ENCODE measurements at regions not wholly inside any gene's neighbourhood (a gene's known extent, or its start where the extent isn't known, plus 50 kb on each side); places are given as distances from the start of the nearest gene placed in this dataset.

- no peak for DNase-seq
Observed at GRCh38 chr18:77763530-77764145, 514.0 kb downstream of the GALR1 start.

- peak; percentile 77 for DNase-seq
Observed at GRCh38 chr18:77765468-77765867, 515.8 kb downstream of the GALR1 start.

- DNase-seq: no peak
Observed at GRCh38 chr18:77766421-77766820, 516.8 kb downstream of the GALR1 start.

DNA sequence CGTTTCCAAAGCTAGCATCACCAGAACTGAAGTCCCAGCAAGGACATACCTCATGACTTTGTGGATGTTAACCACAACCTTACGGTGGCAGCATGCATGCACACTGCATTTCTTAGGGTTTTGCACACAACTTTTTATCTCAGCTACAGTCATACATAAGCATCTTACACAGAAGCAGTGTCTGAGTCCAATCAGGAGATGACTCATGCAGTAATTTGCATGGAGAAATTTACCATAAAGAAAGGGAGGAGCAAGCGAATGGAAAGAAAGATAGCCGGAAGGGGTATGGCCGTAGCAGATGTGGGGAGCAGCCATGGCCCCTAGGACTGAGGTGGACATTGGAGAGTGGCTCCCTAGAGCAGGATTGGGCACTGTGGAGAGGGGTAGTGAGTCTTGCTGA is 522.5 kb downstream of the GALR1 start:
- no peak for DNase-seq

- no peak for DNase-seq
Observed at GRCh38 chr18:77776104-77776503, 526.5 kb downstream of the GALR1 start.

GRCh38 chr18:77777163-77777562 is 527.5 kb downstream of the GALR1 start:
- no peak for DNase-seq

- DNase-seq: peak; percentile 89
Observed at GRCh38 chr18:77784759-77785379, 535.2 kb downstream of the GALR1 start.

DNA sequence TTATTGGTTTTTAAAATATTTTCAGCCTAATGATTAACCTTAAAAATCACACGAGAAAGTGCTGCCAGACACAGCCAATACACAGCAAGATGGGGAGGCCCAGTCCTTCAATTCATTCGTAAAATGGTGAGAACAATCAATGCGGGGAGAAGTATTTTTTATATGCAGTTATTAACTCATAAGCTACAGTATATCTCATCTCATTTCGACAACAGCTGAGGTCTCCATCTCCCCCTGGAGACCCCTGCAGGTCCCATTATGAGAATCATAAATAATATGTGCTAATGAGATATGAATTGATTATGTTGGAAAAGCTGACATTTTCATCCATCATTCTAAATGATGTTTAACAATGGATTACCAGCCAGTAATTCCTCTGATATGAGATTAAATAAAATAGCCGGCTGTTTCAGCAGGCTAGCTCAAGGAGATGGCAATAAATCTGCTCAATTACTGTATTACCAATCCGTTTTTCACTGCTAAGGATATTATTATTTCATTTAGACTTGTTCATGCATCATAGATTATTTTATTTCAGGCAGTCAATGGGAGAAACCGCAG is 535.8 kb downstream of the GALR1 start:
- no peak for DNase-seq

GRCh38 chr18:77803024-77803423 is 553.4 kb downstream of the GALR1 start:
- no peak for DNase-seq

DNA sequence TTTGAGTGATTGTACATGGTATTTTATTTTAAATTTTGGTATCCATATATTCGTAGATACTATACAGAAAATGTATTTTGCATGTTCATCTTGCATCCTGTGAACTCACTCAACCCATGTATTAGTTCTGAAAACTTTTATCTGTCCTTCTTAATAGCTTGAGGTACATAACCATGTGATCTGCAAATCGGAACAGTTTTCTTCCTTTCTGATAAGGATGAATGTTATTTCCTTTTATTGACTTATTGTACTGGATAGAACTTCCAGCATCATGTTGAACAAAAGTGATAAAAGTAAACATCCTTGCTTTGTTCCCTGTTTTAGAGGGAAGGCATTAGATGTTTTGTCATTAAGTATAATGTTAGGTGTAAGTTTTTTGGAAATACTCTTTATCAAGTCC is 554.7 kb downstream of the GALR1 start:
- no peak for DNase-seq

DNA sequence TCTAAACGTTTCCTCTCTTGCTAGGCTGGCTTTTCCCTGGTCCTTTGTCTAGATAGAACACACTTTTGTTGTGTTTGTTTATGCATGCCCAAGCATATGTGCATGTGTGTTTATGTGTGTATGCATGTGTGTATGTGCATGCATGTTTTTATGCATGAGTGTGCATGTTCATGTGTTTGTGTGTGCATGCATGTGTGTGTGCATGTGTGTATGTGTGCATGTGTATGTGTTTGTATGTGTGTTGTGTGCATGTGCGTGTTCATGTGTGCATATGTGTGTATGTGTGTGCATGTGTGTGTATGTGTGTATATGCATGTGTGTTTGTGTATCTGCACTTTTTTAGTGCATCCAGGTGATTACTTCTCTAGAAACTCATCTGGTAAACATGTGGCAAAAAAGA is 558.0 kb downstream of the GALR1 start:
- DNase-seq: no peak

DNA sequence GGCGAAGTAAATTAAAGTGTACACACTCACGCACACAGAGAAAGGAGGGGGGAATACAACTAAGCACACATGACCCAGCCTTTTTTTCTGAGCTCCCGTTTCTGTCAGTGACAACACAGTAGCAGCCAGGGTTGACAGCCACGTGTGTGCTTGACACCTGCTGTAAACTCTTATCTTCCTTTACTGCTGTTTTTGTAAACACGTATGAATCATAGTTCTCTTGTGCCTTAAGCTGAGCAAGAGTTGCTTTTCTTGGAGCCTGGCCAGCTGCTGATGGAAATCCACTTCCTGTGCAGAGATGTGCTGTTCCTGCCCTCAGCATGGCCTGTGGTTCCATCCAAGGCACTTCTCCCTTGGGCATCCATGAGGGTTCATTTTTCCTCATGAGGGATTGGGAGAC is 561.9 kb downstream of the GALR1 start:
- peak; percentile 64 for DNase-seq

DNA sequence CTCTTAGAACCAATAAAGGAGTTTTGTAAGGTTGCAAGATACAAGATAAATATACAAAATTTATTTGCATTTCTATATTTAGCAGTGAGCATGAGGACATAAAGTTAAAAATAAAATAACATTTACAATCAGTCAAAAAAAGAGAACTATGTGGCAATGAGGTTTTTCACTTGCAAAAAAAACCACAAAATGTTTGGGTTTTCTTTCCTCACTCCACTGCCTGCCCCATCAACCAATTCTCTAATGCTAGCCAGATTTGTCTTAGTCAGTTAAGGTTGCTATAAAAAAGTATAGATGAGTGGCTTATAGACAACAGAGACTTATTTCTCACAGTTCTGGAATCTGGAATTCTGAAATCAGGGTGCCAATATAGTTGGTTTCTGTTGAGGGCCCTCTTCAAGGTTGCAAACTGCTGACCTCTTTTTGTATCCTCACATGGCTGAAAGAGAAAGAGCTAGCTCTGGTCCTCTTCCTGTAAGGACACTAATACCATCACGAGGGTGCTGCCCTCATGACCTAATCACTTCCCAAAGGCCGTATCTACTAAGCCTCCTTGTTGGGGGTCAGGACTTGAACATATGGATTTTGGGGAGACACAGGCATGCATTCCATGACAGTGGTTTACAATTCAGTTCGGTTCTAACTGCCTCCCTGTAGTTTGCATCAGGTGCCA is 566.2 kb downstream of the GALR1 start:
- DNase-seq: no peak

- DNase-seq: no peak
Observed at GRCh38 chr18:77818328-77818727, 568.7 kb downstream of the GALR1 start.

GRCh38 chr18:77820472-77820871 is 570.8 kb downstream of the GALR1 start:
- no peak for DNase-seq

DNA sequence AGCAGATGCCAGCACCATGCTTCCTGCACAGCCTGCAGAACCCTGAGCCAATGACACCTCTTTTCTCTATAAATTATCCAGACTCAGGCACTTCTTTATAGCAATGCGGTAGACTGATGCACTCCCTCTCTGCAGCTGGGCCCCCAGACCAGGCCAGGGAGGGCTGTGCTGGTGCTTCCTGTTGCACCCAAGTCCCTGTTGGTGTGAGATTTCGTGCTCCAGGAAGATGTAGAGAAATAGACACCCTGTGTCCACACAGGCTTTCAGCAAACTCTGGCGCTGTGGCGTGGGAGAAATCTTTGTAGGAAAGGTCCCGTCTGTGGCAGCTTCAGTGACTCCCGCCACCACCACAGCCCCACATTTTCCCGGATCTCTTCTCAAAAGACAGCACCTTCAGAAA is 572.2 kb downstream of the GALR1 start:
- no peak for DNase-seq

DNA sequence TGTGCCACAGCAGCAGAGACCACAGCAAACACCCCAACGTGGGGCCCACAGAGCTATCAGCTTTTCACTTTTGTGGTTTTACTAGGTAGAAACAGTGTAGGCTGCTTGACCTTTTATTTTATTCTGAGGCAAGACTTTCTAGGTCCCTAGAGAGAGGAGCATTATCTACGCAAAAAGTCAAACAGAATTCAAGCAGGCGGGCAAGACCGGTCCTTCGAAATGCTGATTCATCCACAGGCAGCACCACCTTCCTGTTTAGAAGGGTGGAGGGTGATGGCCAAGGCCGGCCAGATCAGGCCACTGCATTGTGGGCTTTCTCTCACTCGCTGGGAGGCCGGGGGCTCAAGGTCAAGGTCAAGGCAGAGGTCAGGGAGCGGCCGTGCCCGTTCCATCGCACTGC is 573.0 kb downstream of the GALR1 start:
- DNase-seq: no peak

GRCh38 chr18:77833807-77834206 is 584.2 kb downstream of the GALR1 start:
- DNase-seq: no peak

- DNase-seq: peak; percentile 91
Observed at GRCh38 chr18:77851802-77852201, 602.2 kb downstream of the GALR1 start.

- no peak for DNase-seq
Observed at GRCh38 chr18:77853859-77854258, 604.2 kb downstream of the GALR1 start.

GRCh38 chr18:77857678-77858655 is 608.3 kb downstream of the GALR1 start:
- DNase-seq: peak; percentile 99

- DNase-seq: no peak
Observed at GRCh38 chr18:77859634-77860033, 610.0 kb downstream of the GALR1 start.
